Skin epidermis (tissue), 12 donors: ENCODE measurements at regions not wholly inside any gene's neighbourhood (a gene's known extent, or its start where the extent isn't known, plus 50 kb on each side); places are given as distances from the start of the nearest gene placed in this dataset.

Source experiments
- H3K27ac ChIP-seq, 21 experiments: fragments of 200-600 bp; sonication (generic) in 11 of 21; one replicate each; pipeline ENCODE4 v1.5.0; 2020; ENCODE audit warnings: mild to moderate bottlenecking in 3 of 21, inconsistent platforms in 2 of 21, moderate library complexity in 2 of 21
- H3K4me3 ChIP-seq, 7 experiments: fragments of 200-600 bp; sonication (generic) in 2 of 7; one replicate each; pipeline ENCODE4 v1.5.0; 2020; ENCODE audit warnings: inconsistent platforms in 2 of 7, mild to moderate bottlenecking in 2 of 7, moderate library complexity in 1 of 7

GRCh38 chr9:134214386-134214765 is 50.0 kb upstream of the RNU6ATAC start:
- H3K27ac ChIP-seq: peak overlapping the region in 5 of 21 experiments; percentile 50 to 80 (median 65)

DNA sequence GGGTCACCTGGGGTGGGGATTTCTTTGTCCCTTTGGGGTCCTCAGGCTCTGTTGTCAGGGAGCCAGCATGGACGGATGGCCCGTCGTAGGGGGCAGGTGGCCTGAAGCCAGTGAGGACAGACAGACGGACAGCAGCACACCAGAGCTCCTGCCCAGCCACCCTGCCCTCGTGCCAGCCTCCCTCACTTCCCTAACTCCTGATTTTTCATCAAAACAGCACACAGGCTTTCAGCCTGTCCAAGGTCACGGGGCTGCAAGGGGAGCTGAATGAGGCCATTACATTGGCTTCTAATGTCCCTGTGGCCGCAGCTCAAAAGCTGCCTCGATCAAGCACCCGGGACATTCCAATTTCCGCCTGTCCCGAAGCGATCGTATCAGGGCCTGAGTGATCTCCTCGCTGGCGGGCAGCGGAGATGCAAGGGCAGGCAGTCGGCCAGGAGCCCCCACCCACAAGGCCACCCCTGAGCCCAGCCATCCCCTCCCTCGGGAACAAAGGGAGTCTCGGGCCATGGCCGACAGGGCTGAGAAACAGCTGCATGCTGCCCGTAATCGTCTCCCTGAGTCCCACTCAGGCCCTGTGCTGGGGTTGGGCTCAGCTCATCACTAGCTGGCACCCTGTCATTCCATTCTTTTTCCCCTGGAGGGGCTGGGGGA is 50.5 kb upstream of the RNU6ATAC start:
- no peak overlapping the region for H3K4me3 ChIP-seq
- H3K27ac ChIP-seq: peak overlapping the region in 14 of 21 experiments; percentile 7 to 80 (median 57)

More at GRCh38 chr9:134214386-134214765, 50.0 kb upstream of the RNU6ATAC start:
- no peak overlapping the region for H3K4me3 ChIP-seq

GRCh38 chr9:134215420-134215698 is 51.0 kb upstream of the RNU6ATAC start:
- Histone ChIP-seq H3K4me3 (no peak overlapping the region), H3K27ac (peak overlapping the region in 15 of 21 experiments; percentile 7 to 80 (median 58))

GRCh38 chr9:134215699-134216448 is 51.5 kb upstream of the RNU6ATAC start:
- Histone ChIP-seq H3K4me3 (no peak overlapping the region), H3K27ac (peak overlapping the region in 12 of 21 experiments; percentile 33 to 80 (median 60))

GRCh38 chr9:134216449-134216951 is 52.1 kb upstream of the RNU6ATAC start:
- Histone ChIP-seq H3K4me3 (no peak overlapping the region), H3K27ac (peak overlapping the region in 1 of 21 experiments; percentile 5)

DNA sequence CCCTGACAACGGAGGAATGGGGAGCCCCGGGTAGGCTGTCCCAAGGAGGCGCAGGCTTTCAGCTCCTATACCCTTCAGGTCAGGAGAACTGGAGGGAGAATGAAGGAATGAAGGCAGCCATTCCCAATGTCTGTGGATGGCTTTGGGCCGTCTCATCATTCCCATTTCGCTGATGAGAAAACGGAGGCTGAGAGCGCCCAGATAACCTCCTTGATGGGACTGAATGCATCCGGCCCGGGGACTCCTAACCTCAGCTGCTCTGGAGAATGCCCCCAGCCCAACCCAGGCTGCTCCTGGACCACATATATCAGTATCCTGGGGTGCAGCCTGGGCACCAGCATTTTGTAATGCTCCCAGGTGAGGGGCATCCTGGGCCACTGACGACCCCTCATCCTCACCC is 52.6 kb upstream of the RNU6ATAC start:
- H3K4me3 ChIP-seq: no peak overlapping the region
- no peak overlapping the region for H3K27ac ChIP-seq

- Histone ChIP-seq H3K4me3 (no peak overlapping the region), H3K27ac (no peak overlapping the region)
These were observed 53.3 kb upstream of the RNU6ATAC start for GRCh38 chr9:134217431-134218210.

DNA sequence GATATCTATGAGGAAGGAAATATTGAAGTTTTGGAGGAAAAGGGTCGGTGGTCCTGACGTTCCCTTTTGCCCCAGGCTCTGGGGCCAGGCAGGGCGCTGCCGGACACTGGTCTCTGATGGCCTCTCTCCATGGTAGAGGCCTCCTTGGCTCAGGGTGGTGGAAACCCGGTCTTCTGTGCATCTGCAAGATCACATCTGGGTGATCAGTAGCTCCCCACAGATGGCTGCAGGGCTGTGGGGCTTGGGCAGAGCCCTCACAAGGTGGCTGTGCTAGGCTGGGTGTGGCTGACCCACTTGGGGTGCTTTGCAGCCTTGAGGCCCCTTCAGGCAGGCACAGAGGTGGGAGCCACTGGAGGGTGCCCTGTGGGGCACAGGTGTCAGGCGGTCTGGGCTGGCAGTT is 53.9 kb upstream of the RNU6ATAC start:
- H3K27ac ChIP-seq: no peak overlapping the region
- H3K4me3 ChIP-seq: no peak overlapping the region

DNA sequence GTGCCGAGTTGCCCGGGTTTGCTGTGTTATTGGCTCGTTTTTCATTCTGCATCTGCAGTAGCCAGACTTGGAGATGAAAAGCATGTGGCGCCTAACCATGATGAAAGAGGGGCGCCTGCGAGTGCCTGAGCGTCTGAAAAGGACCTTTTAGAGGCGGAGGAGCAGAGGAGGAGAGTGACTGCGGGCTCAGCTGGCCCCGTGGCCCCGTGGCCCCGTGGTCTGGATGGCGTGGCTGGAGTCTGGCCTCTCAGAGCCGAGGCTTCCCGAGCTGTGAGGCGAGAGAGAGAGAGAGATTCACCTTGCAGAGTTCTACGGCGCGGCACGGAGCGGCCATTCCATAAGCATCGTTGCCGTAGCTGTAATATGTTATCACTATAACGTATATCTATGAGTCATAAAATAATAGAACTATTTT is 55.3 kb upstream of the RNU6ATAC start:
- Histone ChIP-seq H3K27ac (no peak overlapping the region), H3K4me3 (no peak overlapping the region)

DNA sequence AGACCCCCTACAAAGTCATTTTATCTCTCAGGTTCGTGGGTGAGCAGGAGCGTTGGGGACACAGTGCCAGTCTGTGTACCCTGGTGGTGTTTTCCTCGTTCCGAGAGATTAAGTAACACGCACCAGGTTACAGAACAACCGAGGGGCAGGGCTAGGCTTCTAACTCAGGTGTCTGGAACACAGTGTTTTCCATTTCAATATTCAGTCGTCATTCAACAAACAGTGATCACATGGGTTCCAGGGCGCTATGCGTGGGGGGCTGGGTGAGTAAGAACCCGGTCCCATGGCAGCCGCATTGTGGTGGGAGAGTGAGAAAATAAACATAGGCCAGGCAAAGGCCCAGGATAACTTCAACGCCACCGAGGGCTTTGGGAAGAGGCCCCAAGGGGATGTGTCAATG is 55.9 kb upstream of the RNU6ATAC start:
- Histone ChIP-seq H3K4me3 (no peak overlapping the region), H3K27ac (no peak overlapping the region)

GRCh38 chr9:134221273-134222017 is 57.1 kb upstream of the RNU6ATAC start:
- no peak overlapping the region for H3K4me3 ChIP-seq
- H3K27ac ChIP-seq: peak overlapping the region in 2 of 21 experiments; percentile 32 to 44

DNA sequence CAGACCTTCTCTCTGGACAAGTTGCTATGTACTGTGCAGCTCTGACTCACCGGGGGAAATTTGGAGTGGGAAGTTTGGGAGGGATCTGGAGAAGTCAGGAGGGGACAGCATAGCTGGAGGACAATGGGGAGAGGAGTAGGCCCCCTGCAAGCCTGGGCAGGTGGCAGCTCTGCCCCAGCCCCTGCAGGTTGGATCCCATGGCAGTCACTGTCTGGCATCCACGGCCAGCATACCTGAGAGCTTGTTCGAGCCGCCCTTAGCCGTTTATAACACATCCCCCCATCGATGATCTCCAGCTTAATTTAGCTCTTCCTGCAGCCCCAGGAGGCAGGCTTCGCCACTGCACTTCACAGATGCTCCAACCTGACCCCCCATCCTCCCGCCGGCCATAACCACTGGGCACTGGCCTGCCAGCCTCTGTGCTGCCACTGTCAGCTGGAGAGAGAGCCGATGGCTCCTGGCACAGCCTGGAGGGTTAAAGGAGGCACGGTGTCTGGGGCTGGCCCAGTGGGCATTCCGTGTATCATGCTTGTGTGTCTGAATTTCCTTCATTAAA is 57.7 kb upstream of the RNU6ATAC start:
- Histone ChIP-seq H3K4me3 (no peak overlapping the region), H3K27ac (peak overlapping the region in 1 of 21 experiments; percentile 55)

GRCh38 chr9:134223091-134223490 is 58.7 kb upstream of the RNU6ATAC start:
- Histone ChIP-seq H3K27ac (peak overlapping the region in 1 of 21 experiments; percentile 37), H3K4me3 (no peak overlapping the region)

GRCh38 chr9:134223591-134224122 is 59.3 kb upstream of the RNU6ATAC start:
- Histone ChIP-seq H3K4me3 (no peak overlapping the region), H3K27ac (no peak overlapping the region)

DNA sequence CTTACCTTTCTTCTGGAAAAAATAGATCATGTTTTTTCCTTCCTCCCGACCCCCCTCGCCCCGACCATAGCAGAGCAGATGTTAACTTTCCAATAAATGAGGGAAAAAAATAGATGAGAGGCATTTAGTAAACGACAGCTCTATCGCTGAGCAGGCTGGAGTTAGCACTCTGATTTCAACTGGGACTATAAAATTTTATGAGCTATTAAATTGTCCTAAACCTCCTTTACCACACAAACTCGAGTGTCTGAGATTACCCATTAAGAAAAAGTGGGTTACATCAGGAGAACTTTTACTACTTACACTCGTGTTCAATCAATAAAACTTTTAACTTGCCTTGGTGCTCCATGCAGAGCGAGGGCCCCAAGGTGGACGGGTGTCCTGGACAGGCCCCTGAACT is 59.8 kb upstream of the RNU6ATAC start:
- Histone ChIP-seq H3K4me3 (no peak overlapping the region), H3K27ac (no peak overlapping the region)

DNA sequence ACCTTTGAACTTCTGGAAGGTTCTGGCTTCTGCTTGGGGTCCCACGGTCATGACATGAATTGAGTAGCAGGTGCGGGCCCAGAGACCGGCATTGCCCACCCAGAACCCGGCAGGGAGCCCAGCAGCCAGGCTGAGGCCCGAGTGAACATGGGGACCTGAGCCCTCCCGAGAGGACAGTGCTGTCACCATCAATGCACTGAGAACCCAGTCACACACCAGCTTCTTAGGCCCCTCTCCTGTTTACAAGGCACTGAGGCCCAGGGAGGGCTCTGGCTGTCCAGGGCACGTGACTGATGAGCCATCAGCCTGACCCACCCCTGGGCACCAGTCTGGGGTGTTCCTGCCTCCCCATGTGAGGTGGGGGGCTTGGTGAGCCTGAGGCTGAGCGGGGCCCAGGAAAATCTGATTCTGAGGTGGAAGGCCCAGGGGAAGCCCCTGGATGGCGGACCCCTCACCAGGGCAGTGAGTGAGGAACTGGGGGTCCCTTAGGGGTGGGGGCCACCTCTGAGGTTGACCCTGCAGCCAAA is 60.3 kb upstream of the RNU6ATAC start:
- H3K27ac ChIP-seq: no peak overlapping the region
- H3K4me3 ChIP-seq: no peak overlapping the region

GRCh38 chr9:134225186-134225585 is 60.8 kb upstream of the RNU6ATAC start:
- no peak overlapping the region for H3K27ac ChIP-seq
- no peak overlapping the region for H3K4me3 ChIP-seq

GRCh38 chr9:134225816-134226215 is 61.5 kb upstream of the RNU6ATAC start:
- no peak overlapping the region for H3K4me3 ChIP-seq
- H3K27ac ChIP-seq: no peak overlapping the region
